HL-60 (cell line): ENCODE measurements at regions not wholly inside any gene's neighbourhood (a gene's known extent, or its start where the extent isn't known, plus 50 kb on each side); places are given as distances from the start of the nearest gene placed in this dataset.

ENCODE experiments used
- POLR2AphosphoS5 ChIP-seq: IDR thresholded peaks from 2 replicates; pipeline ENCODE4 v1.6.1; 2012; ENCODE audit warnings: low read depth
- TF ChIP-seq, protein P1 (sequence below): IDR thresholded peaks from one replicate; pipeline ENCODE4 v1.5.1; 2011; ENCODE audit warnings: low read length, control low read depth, inconsistent platforms; ENCODE audit not compliant: insufficient read depth
- TF ChIP-seq, protein P2 (sequence below): IDR thresholded peaks from 2 replicates; pipeline ENCODE4 v1.6.1; 2012; ENCODE audit warnings: low read depth; ENCODE audit not compliant: insufficient replicate concordance

DNA sequence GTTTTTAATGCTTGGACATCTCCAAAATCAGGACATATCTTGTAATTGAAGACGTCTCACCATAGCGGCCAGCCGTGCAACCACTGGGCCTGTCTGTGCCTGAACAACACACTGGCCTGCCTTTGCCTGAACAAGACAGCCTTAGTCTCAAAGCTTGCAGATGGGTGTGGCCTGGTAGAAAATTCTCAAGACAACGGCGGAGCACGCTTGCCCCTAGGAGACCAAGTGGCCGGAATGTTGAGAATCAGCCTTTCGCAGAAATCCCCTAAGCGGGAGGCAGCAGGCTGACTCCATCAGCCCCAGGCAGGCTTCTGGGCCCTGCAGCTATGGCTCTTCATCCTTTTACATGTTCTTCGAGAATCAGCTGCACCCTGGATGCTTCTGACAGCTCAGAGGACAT, 98.0 kb upstream of the C1orf174 start:
- TF ChIP-seq, protein P1, sequence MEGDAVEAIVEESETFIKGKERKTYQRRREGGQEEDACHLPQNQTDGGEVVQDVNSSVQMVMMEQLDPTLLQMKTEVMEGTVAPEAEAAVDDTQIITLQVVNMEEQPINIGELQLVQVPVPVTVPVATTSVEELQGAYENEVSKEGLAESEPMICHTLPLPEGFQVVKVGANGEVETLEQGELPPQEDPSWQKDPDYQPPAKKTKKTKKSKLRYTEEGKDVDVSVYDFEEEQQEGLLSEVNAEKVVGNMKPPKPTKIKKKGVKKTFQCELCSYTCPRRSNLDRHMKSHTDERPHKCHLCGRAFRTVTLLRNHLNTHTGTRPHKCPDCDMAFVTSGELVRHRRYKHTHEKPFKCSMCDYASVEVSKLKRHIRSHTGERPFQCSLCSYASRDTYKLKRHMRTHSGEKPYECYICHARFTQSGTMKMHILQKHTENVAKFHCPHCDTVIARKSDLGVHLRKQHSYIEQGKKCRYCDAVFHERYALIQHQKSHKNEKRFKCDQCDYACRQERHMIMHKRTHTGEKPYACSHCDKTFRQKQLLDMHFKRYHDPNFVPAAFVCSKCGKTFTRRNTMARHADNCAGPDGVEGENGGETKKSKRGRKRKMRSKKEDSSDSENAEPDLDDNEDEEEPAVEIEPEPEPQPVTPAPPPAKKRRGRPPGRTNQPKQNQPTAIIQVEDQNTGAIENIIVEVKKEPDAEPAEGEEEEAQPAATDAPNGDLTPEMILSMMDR, result no peak
- no peak for TF ChIP-seq POLR2AphosphoS5
- TF ChIP-seq, protein P2, sequence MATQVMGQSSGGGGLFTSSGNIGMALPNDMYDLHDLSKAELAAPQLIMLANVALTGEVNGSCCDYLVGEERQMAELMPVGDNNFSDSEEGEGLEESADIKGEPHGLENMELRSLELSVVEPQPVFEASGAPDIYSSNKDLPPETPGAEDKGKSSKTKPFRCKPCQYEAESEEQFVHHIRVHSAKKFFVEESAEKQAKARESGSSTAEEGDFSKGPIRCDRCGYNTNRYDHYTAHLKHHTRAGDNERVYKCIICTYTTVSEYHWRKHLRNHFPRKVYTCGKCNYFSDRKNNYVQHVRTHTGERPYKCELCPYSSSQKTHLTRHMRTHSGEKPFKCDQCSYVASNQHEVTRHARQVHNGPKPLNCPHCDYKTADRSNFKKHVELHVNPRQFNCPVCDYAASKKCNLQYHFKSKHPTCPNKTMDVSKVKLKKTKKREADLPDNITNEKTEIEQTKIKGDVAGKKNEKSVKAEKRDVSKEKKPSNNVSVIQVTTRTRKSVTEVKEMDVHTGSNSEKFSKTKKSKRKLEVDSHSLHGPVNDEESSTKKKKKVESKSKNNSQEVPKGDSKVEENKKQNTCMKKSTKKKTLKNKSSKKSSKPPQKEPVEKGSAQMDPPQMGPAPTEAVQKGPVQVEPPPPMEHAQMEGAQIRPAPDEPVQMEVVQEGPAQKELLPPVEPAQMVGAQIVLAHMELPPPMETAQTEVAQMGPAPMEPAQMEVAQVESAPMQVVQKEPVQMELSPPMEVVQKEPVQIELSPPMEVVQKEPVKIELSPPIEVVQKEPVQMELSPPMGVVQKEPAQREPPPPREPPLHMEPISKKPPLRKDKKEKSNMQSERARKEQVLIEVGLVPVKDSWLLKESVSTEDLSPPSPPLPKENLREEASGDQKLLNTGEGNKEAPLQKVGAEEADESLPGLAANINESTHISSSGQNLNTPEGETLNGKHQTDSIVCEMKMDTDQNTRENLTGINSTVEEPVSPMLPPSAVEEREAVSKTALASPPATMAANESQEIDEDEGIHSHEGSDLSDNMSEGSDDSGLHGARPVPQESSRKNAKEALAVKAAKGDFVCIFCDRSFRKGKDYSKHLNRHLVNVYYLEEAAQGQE, result no peak
